Non-pigmented ciliary epithelial cell (primary cell): ENCODE measurements at regions not wholly inside any gene's neighbourhood (a gene's known extent, or its start where the extent isn't known, plus 50 kb on each side); places are given as distances from the start of the nearest gene placed in this dataset.
"Not testable (repeated sequence)": the region's sequence is repeated elsewhere in the genome, so short reads cannot be mapped to it uniquely, and the experiment has no call there.

Source experiments
- DNase-seq: peaks from one replicate; pipeline ENCODE4 v3.0.0-alpha.2; 2010; ENCODE audit warnings: low read depth

- DNase-seq, result peak; percentile 89
These were observed 329.3 kb downstream of the GBA3 start for GRCh38 chr4:23022032-23022431.

- DNase-seq, result no peak
These were observed 328.3 kb downstream of the GBA3 start for GRCh38 chr4:23021040-23021439.

- not testable (repeated sequence) for DNase-seq
These were observed 327.7 kb downstream of the GBA3 start for GRCh38 chr4:23020399-23020798.

DNA sequence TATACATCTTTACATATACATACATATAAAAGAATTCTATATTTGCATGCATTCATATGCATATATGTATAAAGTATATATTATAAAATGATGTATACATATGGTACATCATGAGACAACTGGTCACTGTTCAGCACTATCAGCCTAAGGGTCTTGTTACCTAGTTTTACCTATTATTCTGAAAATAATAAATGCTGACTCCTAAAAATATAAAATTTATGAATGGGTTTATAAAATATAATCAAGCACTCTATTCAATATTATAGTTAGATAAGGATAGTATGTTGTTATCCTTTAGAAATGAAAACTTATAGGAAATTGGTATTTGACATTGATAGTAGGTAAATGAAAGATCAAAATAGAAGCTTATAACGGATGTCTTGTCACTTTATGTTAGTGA, 324.2 kb downstream of the GBA3 start:
- DNase-seq, result no peak

DNA sequence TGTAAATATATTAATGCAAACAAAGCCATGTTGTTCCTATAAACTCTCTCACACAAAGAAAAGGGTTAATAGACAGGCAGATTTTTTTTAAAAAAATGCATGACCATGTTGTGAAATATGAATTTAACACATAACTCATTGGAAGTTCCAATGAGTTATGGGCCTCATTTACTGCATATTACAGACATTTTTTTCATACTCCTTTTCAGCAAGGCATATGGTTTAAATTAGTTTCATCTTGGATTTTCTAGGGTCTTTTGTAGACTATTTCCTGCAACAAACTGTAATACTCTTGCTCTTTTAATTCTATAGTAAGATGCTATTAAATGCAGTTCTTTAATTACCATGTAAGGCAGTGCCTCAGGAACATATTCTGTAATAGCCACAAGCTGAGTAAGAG, 323.1 kb downstream of the GBA3 start:
- no peak for DNase-seq

DNA sequence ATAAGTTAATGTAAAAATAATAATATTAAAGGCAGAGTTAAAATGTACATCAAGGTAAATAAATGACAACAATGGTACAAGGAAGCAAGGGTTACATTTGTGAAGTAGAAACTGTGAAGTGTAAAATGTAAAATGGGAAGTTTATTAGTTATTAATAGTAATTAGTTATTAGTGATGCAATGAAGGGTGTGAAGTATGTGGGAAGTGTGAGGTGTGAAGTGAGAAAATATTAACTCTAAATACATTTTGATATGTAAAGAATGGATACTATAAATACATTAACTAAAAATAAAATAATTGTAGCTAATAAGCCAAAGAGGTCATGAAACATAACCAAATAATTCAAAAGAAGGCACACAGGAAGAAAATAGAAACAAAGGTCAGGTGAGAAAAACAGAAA, 316.4 kb downstream of the GBA3 start:
- no peak for DNase-seq

GRCh38 chr4:23006756-23007155, 314.0 kb downstream of the GBA3 start:
- DNase-seq, result peak; percentile 55

DNA sequence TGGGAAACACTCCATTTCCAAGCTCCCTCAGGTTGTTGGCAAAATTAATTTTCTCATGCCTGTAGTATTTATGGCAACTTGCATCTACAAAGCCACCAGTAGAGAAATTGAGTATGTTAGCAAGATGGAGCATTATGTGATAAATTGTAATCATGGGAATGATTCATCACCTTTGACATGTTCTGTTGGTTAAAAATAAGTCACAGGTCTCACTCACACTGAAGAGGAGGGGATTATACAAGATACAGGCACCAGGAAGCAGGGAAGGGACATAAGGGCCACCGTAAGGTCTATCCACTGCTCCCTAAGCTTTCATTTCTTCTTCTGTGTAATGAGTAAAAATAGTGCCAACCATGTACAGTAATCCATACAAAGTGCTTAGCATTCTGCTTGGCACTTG, 313.0 kb downstream of the GBA3 start:
- no peak for DNase-seq

DNA sequence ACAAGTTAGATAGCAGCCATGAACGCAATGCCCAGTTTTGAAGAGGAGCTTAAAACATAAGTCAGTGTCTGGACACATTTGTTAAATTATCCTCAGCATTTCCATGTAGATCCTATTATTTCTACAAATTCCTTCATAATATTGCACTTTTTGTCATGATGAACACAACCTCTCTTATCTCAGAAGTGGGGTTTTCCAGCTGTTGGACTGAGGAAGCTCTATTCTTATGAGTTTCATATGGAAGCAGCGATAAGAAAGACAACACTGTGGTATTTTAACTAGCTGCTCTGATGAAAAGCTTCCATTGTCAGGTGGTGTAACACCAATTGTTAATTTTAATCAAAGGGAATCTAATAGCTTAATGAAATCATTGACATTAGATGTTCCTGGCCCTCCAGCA, 308.7 kb downstream of the GBA3 start:
- DNase-seq, result no peak

GRCh38 chr4:22999419-22999818, 306.7 kb downstream of the GBA3 start:
- DNase-seq, result no peak

DNA sequence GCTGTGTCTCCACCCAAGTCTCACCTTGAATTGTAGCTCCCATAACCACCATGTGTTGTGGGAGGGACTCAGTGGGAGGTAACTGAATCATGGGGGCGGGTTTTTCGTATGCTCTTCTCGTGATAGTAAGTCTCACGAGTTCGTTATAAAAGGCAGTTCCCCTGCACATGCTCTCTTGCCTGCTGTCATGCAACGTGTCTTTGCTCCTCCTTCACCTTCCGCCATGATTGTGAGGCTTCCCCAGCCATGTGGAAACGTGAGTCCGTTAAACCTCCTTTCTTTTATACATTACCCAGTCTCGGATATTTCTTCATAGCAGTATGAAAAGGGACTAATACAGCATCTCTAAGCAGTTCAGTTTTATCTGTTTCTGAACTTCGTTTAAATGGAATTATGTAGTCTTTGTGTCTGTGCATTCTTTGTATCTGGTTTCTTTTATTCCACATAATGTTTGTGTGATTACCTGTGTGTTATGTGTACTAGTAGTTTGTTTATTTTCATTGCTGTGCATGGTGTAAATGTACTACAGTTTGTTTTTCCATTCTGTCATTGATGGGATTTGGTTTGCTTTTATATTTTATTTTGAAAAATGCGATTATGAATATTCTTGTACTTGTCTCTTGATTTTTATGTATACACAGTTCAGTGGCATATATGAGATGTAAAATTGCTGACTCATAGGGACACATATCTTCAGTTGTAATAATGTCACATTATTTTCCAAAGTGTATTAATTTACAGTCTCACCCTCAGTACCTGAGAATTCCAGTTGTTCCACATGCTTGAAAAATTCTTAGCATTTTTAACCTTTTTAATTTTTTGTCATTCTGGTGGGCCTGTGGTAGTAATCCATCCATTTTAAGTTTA, 304.9 kb downstream of the GBA3 start:
- no peak for DNase-seq

DNA sequence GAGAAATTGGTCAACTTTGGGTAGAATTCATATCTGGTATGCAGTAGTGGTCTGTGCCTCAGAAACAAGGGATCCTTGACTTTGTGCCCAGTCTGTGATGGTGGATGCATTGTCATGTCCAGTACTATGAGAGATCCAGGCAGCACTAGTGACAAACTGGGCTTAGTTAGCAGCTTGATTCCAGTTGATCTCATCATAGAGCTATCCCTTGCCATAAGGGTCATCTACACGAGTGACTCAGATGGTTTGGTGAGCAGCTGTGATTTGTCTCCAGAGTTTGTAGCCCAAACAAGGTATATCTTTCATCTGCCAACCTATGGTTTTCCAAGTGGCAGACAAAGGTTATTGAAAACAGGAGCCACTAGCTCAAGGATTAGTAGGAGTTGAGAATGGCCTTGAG, 298.8 kb downstream of the GBA3 start:
- DNase-seq, result no peak

DNA sequence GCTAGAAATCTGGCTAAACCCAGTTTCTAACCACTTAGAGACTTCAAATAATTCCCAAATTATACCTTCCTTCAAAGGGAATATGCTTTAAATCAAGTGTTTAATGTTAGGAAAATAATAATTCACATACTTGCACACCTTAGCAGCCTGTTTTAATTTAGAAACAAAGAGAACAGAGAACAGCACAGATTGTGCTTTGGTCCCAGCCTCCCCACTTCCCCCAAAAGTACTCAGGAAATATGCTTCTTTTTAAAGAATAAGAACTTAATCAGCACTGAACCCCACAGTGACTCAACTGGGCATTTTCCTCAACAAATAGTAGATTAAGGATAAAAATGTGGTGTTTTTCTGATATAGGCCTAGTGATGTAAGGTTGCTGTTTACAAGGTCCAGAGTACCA, 295.8 kb downstream of the GBA3 start:
- DNase-seq, result no peak

GRCh38 chr4:22987870-22988269, 295.1 kb downstream of the GBA3 start:
- DNase-seq, result peak; percentile 50

- no peak for DNase-seq
These were observed 294.1 kb downstream of the GBA3 start for GRCh38 chr4:22986881-22987280.

- DNase-seq, result no peak
These were observed 293.5 kb downstream of the GBA3 start for GRCh38 chr4:22986262-22986661.

GRCh38 chr4:22984390-22984789, 291.7 kb downstream of the GBA3 start:
- no peak for DNase-seq

- DNase-seq, result no peak
These were observed 285.9 kb downstream of the GBA3 start for GRCh38 chr4:22978656-22979055.

- no peak for DNase-seq
These were observed 277.9 kb downstream of the GBA3 start for GRCh38 chr4:22970665-22971064.

- DNase-seq, result no peak
These were observed 276.7 kb downstream of the GBA3 start for GRCh38 chr4:22969287-22969896.

GRCh38 chr4:22962295-22962694, 269.6 kb downstream of the GBA3 start:
- DNase-seq, result no peak

GRCh38 chr4:22959483-22959882, 266.7 kb downstream of the GBA3 start:
- no peak for DNase-seq

DNA sequence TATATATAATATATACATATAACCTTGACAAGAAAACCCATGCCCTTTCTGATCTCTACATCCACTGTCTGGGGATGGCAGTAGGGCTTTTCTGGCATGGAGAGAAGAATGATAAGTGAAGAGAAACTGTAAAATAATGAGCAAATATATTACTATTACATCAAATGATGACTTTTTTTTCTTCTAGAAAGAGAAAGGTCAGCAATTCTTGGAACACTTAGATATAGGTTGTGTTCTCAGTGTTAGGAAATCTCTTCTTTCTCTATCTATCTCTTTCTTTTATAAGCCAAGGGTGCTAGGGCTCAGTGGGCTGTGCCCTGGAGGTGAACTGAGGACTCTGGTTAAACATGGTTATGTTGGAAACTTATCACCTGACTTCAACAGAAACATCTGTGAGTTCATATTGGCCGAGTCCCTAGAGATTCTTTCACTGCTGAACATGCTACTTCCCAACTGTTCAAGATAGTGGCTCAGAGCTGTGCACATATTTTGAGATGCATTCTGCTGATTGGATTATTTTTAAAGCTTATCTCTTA, 265.1 kb downstream of the GBA3 start:
- DNase-seq, result no peak
